HG03354 (cell line): ENCODE measurements at regions not wholly inside any gene's neighbourhood (a gene's known extent, or its start where the extent isn't known, plus 50 kb on each side); places are given as distances from the start of the nearest gene placed in this dataset.

ENCODE experiments used
- ATAC-seq: cut with Tn5 transposase; IDR thresholded peaks from one replicate; pipeline ENCODE4 v1.9.1; 2021; ENCODE audit warnings: mild to moderate bottlenecking; ENCODE audit not compliant: unreplicated experiment, poor library complexity, severe bottlenecking

DNA sequence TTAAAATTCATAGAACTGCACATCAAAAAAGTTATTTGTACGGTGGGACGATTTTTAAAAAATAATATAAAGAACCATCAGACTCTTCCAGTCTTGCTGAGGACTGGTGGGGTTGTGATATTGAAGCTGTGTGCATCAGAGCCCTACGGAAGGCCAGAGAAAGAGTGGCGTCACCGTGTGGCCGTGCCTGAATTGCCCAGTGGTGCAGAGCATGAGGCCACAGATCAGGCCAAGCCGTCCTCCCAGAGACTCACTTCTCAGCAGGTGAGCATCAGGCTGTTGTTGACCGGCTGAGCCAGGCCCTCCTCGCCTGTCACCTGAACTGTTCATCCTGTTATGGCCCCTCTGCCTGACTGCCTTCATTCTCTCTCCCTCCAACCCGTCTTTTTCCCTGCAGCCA lies 1013.9 kb downstream of the TBC1D22A start:
- no peak for ATAC-seq

DNA sequence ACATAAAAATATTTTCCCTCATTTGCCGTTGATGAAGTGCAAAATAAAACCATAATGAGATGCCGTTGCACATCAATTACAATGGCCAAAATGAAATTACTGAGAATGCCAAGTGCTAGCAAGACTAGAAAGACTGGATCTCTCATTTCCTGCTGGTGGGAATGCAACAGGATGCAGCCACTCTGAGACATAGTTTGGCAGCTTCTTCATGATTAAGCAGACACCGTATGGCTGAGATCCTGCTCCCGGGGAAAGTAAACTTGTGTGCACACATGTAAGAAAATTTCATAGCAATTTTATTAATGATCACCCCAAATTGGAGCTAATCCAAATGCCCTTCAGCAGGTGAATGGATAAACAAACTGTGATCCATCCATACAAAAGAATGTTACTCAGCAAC lies 1013.2 kb downstream of the TBC1D22A start:
- ATAC-seq, result no peak

DNA sequence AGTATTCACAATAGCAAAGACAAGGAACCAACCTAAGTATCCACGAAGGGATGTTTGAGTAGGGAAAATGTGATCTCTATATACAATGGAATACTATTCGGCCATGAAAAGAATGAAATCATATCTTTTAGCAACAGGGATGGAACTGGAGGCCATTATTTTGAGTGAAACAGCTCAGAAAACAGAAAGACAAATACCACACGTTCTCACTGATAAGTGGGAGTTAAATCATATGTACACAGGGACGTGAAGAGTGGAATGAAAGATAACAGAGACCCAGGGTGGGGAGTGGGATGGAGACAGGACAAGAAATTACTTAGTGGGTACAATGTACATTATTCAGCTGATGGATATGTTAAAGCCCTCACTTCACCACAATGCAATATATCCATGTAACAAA lies 1012.7 kb downstream of the TBC1D22A start:
- ATAC-seq, result no peak

DNA sequence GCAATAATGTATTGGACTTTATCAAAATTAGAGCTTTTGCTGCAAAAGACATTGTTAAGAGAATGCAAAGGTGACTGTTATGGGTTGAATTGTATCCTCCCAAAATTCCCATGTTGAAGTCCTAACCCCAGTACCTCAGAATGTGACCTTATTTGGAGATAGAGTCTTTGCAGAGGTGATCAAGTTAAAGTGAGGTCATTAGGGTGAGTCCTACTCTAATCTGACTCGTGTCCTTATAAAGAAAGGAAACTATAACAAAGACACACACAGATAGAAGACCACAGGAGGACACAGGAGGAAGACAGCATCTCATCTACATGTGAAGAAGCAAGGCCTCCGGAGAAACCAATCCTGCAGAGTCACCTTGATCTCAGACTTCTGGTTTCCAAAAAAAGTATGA lies 1011.2 kb downstream of the TBC1D22A start:
- ATAC-seq, result no peak

DNA sequence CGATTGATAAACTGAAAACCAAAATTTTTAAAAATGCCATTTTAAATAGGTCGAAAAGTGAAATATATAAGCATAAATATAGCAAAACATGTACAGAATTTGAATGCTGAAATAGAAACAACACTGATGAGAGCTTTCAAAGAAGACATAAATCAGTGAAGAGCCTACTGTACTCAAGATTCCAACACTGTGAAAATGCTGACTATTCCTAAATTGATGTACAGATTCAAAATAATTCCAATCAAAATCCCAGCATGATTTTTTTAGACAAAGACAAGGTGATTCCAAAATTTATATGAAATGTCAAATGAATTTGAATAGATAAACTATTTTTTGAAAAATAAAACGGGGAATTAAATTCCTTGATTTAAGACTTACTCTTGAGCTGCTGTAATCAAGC lies 1010.4 kb downstream of the TBC1D22A start:
- ATAC-seq, result no peak

DNA sequence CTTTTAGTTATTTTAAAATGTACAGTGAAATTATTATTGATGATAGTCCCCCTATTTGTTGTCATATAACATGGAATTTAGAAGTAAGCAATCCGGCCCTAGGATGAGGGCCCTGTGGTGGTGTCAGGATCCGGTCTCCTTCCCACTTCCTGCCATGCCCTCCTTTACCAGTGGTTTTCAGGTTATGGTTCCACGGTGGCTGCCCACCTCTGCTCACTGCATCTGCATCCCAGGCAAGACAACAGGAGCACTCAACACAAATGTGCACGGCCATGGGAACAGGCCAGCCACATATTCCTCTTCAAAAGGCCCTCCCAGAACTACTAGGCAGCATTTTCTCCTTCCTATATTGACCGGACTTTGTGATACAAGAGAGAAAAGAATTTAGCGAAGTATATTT lies 1007.2 kb downstream of the TBC1D22A start:
- ATAC-seq, result no peak

DNA sequence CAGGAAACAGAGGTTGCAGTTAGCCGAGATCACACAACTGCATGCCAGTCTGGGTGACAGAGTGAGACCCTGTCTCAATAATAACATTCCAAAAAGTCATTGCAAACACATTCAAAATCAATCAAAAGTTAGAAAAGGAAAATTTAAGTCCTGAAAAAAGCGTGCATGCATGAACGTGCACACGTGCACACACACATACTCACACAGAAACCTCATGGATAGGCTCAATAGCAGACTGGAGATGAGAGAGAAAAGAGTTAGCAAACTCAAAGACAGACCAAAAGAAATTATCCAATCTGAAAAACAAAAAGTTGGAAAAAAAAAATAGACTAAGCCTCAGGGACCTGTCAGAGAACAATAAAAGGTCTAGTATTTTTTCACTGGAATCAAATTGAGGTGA lies 1005.6 kb downstream of the TBC1D22A start:
- ATAC-seq, result no peak

DNA sequence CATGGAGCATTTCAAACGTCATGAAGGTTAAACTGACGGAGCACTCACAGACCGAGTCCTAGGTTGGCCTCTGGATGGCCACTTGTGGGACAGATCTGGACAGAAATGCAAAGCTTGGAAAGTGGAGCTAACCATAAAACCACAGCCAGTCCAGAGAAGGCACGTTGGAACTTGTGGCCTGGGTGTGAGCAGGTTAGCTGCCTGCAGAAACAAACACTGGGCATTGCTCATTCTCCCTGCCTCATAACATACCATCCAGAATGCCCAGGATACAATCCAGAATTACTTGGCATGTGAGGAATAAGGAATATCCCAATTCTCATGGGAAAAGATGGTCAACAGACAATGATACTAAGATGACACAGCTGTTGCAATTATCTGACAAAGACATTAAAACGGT lies 1005.0 kb downstream of the TBC1D22A start:
- ATAC-seq, result no peak

DNA sequence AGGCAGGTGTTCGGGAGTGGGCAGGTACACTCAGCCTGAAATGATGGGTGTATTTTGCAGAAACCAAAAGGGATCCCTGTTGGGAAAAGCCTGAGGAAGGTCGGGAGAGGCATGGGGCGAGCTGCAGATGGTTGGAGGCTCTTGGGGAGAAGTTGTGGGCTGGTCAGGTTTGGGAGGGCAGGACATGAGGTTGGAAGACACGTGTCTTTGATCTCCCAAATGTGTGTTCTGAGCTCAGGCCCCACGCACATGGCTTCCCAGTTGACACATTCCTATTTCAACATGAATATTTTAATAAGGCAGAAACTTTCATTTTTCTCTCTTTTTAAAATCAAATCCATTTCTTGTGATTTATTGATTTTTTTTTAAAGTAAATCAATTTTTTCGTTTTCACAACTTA lies 1003.3 kb downstream of the TBC1D22A start:
- no peak for ATAC-seq

DNA sequence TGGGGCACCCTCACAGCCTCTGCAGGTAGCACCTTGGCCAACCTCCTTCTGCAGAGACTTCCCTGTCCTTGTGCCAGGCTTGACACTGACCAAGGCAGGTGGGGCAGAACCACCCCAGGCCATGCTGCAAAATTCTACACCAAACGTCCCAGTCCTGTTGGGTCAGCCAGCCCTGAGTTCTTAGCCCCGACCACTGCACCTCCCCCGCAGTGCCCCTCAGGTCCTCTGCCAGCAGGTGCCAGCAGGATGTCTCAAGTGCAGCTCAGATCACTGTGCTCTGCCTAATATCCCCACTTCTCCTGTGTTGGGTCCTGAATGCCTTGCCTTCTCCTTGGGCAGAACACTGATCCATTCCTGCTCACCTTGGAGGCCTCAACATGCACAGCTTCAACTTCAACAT lies 999.7 kb downstream of the TBC1D22A start:
- ATAC-seq, result no peak

DNA sequence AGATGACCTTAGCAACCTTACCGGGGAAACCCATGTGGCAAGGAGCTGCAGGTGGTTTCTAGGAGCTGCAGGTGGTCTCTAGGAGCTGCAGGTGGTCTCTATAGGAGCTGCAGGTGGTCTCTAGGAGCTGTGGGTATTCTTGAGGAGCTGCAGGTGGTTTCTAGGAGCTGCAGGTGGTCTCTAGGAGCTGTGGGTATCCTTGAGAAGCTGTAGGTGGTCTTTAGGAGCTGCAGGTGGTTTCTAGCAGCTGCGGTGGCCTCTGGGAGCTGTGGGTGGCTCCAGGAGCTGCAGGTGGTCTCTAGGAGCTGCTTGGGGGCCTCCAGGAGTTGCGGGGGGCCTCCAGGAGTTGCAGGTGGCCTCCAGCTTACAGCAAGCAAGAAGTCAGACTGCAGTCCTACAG lies 997.5 kb downstream of the TBC1D22A start:
- ATAC-seq, result no peak

DNA sequence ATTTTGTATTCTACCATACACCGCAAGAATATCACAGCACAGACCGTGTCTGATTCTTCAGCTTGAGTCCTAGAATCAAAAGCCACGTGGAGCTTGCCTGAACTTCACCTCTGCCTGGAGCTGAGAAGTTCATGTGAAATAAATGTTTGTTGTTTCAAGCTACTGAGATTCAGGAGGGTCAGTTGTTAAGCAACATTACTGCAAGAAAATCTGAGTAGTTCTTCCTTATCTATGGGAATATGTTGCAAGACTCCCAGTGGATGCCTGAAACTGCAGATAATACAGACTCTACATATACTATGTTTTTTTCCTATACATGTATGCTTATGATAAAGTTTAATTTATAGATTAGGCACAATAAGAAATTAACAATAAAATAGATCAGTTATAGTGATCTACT lies 995.3 kb downstream of the TBC1D22A start:
- no peak for ATAC-seq

DNA sequence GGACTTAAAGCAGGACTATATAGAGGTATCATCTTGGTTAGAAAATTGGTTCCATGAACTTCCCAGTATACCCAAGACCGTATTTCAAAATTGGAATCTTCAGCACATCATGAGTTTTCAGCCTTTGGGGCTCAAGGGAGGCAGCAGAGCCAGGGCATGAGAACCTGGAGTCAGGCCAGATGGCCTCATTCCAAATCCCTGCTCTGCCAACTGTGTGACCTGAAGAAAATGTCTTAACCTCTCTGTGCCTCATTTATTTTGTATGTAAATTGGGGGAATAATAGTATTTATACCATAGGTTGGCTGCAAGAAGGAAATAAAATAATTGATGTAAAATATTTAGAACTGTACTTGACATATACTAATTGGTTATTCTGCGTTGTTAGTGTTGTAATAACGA lies 987.6 kb downstream of the TBC1D22A start:
- ATAC-seq, result no peak

DNA sequence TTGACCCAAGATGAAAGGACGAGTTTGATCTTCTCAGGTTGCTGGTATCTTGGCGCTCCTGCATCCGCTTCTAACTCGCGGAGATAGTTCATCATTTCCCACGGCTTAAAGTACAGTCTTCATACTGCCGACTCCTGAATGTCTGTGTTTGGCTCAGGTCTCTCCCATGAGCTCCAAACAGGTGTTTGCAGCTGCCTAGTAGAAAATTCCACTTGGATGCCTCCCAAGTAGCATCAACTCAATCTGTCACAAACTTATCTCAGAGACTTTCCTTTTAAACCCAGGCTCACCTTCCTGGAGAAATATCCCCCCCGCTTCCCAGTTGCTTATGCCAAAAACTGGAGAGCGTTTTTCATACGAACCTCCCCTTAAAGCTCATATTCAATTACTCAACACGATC lies 986.5 kb downstream of the TBC1D22A start:
- no peak for ATAC-seq

DNA sequence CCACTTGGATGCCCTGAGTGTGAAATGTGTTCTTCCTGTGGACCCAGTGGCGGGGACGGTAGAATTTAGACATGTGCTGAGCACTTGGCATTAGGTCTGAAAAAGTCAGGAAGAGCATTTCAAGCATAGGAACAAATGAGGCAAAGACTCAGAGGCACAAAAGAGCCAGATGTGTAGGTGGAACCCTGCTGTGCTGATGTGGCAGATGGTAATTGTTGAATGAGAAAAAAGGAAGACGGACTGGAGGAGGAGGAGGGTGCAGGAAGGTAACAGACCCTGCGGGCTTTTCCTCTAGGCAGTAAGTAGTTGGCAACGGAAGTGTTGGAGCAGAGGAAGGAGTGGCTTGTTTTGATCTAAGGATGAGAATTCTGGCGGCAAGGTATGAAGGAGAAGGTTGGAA lies 985.8 kb downstream of the TBC1D22A start:
- no peak for ATAC-seq

DNA sequence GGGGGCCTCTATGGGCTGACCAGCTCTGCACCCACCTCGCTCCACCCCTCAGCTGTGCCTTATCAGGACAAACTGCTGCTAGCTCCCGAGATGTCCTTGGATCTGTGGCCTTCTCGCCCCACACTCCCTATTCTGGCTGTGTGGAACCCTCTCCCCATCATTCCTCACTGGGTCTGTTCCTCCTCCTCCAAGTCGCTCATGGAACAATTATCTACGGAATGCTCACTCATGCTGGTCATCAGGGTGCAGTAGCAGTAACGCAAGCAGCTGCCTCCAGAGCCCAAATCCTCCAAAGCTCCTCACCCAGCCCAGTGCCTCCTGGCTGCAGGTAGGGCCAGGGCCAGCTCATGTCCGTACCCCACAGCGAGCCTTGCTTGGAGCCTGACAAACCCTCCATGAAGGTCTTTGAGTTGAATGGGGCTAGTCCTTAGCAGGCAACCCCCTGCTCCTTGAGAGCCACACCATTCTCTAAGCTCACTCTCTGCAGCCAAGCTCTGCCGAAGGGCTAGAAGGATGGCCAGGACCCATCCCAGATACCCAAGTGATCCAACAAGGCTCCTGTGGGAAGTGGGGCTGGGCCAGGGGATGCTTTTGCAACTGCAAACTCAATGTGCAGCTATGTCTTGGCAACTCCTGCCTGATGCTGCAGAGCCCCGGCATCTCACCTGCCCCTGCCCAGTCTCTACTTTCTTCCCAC lies 977.8 kb downstream of the TBC1D22A start:
- no peak for ATAC-seq

DNA sequence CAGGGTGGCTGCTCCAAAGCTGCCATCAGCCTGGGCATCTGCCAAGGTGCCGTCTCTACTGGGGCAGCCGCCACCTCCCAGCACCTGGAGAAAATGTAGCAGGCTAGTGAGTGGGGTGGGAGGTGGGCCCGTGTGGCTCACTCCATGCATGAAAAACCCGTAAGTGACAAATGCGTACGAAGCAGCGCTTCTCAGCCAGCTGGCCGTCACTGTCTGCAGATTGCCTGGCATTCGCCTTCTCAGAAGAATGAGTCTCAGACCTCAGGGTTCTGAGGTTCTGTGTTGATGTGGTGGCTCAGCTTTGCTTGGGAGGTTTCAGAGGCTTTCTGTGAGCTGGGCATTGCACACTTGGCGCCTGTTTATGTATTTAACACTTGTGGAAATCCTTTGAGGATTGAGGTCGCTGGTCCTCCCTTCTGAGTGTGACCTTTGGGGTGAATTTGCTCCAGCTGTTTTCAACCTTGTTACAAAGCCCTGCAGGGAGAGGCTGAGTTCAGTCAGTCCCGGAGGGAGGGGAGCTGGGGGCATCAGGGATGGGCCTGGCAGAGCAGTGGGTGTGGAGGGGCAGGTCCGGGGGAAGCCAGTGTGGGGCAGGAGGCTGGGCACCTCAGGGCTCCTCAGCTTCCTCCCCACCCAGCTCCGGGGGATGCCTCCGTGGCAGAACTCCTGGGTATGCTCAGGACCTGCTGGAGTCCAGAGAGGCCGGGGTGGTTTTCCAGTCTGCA lies 977.0 kb downstream of the TBC1D22A start:
- no peak for ATAC-seq

DNA sequence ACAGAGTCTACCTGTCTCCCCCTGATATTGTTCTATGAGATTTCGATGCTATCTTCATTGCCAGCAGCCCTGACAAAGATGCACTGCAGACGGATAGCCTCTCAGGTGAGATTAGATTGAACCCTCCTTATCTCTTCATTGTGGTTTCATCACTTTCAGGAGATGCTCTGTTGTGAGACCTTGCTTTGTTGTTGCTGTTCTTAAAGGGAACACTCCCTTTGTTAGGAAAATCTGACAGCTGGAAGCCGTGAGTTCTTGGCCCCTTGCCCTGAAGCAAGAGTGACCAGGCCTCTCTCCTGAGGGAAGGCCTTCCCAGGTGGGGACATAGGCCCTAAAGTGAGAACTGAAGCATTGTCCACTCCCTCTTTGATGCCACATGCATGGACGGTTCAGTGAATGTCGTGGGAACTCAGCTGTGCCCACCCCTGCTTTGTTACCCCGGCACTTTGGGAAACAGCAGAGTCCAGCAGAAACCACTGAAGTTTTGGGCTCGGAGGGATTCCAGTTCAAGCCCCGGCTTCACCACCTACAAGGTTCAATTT lies 976.1 kb downstream of the TBC1D22A start:
- no peak for ATAC-seq

DNA sequence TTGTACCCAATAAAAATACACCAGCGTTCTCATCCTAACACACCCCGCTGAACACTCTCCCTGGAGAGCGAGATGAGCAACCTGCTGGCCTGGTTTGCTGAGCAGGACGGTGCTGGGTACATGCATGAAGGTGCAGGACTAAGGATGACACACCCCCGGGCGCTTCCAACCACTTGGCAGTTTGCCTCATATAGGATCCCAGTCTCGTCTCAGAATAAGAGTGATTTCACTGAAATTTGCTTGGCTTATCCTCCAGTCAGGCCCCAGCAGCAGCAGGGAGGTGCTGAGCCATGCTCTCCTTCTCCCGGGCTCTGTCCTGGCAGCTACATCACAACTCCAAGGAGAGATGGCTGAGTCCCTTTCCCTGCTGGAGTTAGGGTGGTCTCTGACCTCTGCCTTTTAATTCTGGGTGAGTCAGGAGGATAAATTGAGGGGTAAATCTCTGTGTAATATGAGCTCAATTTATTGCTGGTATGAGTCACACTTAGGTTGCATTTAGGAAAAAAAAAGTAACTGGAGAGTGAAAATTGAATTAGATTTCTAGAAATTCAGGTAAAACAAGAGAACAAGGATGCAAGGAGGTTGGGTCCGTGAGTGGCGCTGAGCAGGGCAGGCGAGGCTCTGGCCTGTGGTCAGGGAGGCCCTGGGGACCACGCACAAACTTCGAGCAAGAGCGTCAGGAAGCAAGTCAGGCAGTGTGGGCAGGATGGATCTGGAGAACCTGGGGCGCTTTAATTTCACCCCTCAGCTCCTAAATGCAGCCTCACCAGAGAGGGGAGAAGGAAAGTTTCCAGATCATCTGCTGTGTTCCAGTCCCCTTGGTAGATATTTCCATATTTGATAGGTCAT lies 974.0 kb downstream of the TBC1D22A start:
- no peak for ATAC-seq

DNA sequence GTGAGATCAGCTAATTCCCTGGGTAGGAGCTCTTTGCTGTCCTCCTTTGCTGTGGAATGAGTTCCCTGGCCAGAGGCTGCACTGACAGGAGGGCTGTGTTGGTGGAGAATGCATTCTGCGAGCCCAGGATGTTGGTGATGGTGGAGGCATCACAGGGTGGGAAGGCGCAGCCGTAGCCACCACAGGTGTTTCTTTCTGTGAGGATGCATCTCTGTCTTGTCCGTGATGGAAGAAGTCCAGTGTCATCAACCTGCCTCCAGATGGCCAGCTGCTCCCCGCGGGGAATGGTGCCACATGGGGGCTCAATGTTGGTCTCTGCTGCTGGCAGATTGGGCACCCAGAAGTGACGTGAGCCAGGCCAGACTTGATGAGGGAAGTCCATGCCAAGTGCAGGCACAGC lies 972.1 kb downstream of the TBC1D22A start:
- ATAC-seq, result no peak

DNA sequence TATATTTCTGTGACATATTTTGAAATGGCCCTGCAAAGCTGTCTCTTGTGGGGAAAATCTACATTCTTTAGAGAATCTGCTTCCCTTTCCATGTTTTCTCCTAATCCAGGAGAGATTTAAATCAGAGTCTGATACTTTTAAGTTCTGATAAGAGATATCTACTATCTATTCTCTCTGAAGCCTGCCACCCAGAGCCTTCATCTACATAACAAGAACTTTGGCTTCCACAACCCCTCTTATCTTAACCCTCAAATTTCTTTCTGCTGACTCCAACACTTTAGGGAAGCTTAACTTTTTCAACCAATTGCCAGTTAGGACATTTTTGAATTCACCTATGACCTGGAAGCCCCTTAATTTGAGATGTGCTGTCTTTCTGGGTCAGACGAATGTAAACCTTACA lies 965.2 kb downstream of the TBC1D22A start:
- no peak for ATAC-seq
